ENCODE measurements at regions not wholly inside any gene's neighbourhood (a gene's known extent, or its start where the extent isn't known, plus 50 kb on each side); places are given as distances from the start of the nearest gene placed in this dataset.
"Not testable (repeated sequence)": the region's sequence is repeated elsewhere in the genome, so short reads cannot be mapped to it uniquely, and the experiment has no call there.

GRCh38 chr5:21581508-21581907 is 1271.6 kb downstream of the CDH12 start:
- TF ChIP-seq CTCF (IDR thresholded peaks at IDR 0.05; ENCODE audit: low read depth, low read length), result no peak
- H3K4me3 ChIP-seq (replicated peaks in 1 of 2; ENCODE audit: low read depth in 2 of 2, low read length in 2 of 2), result no peak overlapping the region
- DNase-seq (ENCODE audit: low read depth in 2 of 2), result no peak

DNA sequence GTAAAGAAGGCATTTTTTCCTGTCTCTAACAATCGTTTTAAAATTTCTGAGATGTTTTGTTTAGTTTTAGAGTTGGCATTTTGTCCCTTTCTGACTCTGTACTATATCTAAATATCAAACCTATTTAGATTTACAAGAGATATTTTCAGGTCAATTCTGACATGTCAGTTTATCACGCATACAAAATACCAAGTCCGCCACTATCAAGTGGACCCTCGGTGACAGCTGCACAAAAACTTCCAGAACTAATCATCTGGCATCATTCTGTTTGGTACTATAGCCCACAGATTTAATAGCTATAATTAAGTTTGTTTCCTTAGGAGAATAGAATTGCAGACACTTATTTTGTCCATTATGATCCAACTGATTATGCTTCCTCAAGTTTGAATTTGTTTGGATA is 1278.2 kb downstream of the CDH12 start:
- TF ChIP-seq CTCF (IDR thresholded peaks at IDR 0.05; ENCODE audit: low read depth, low read length), result no peak
- no peak for DNase-seq (ENCODE audit: low read depth in 2 of 2)

DNA sequence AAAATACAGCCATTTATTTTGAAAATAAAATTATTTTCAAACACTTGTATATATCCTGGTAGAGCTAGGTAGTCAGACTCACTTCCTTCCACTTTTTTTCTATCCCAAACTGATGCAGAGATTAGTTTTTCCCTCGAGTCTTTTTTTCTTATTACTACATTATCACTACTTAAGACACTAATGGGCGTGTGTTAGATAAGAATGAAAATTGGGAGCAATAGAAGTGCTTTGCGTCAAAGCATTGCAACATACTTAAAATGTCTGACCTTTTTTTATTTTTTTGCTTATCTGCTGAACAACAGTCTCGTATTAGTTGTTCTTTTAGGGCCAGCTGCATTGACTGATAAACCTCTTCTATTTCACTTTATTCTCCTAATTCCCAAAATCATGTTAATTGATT is 1278.7 kb downstream of the CDH12 start:
- TF ChIP-seq CTCF (IDR thresholded peaks at IDR 0.05; ENCODE audit: low read depth, low read length), result no peak
- DNase-seq (ENCODE audit: low read depth in 2 of 2), result peak; percentile 2 to 44

More for the DNA sequence above, 1278.2 kb downstream of the CDH12 start:
- H3K4me3 ChIP-seq (replicated peaks in 1 of 2; ENCODE audit: low read depth in 2 of 2, low read length in 2 of 2), result no peak overlapping the region

GRCh38 chr5:21573416-21574314 is 1279.5 kb downstream of the CDH12 start:
- H3K4me3 ChIP-seq (replicated peaks in 1 of 2; ENCODE audit: low read depth in 2 of 2, low read length in 2 of 2), result no peak overlapping the region
- DNase-seq (ENCODE audit: low read depth in 2 of 2), result no peak
- TF ChIP-seq CTCF (IDR thresholded peaks at IDR 0.05; ENCODE audit: low read depth, low read length), result no peak

More for the DNA sequence above, 1278.7 kb downstream of the CDH12 start:
- no peak overlapping the region for H3K4me3 ChIP-seq (replicated peaks in 1 of 2; ENCODE audit: low read depth in 2 of 2, low read length in 2 of 2)

GRCh38 chr5:21571196-21571595 is 1281.9 kb downstream of the CDH12 start:
- H3K4me3 ChIP-seq (replicated peaks in 1 of 2; ENCODE audit: low read depth in 2 of 2, low read length in 2 of 2); DNase-seq (ENCODE audit: low read depth in 2 of 2): not testable (repeated sequence)

GRCh38 chr5:21559109-21559508 is 1294.0 kb downstream of the CDH12 start:
- not testable (repeated sequence) for H3K4me3 ChIP-seq (replicated peaks in 1 of 2; ENCODE audit: low read depth in 2 of 2, low read length in 2 of 2); DNase-seq (ENCODE audit: low read depth in 2 of 2)

- not testable (repeated sequence) for H3K4me3 ChIP-seq (replicated peaks in 1 of 2; ENCODE audit: low read depth in 2 of 2, low read length in 2 of 2); DNase-seq (ENCODE audit: low read depth in 2 of 2)
Measured at GRCh38 chr5:21552263-21552662, 1300.9 kb downstream of the CDH12 start.

DNA sequence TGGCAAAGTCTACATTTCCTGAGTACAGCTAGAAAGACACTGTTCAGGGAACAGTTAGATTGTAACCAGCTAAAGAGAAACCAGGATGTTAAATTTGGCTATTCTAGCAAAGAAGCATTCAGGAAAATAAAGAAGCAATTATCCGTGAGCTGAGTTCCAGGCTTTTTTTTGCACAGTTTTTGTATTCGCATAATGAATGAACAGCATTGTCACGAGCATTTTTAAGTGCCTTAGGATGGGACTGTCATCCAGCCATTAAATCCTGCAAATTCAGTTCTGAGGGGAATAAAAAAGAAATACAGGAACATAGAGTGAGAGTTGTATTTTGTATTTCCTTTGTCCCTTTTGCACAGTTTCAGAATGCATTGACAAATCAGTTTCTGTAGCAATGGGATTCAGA is 1302.2 kb downstream of the CDH12 start:
- H3K4me3 ChIP-seq (replicated peaks in 1 of 2; ENCODE audit: low read depth in 2 of 2, low read length in 2 of 2); DNase-seq (ENCODE audit: low read depth in 2 of 2): not testable (repeated sequence)

DNA sequence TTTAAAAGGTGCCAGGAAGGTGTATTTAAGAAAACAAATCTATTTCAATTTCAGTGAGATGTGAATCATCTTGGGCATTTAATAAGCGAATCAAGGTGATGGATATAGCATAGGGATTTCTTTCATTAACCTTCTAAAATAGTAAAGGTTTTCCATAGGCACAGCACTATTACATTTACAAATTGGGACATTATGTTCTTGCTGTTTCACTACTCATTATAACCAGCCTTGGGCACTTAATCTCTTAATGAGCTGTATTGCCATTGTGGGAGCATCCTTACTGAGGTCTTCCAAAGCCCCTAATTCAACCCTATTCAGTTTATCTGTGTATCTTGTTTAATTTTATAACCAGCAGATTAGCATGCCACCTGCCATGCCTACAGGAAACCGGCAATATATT is 1305.5 kb downstream of the CDH12 start:
- not testable (repeated sequence) for H3K4me3 ChIP-seq (replicated peaks in 1 of 2; ENCODE audit: low read depth in 2 of 2, low read length in 2 of 2); DNase-seq (ENCODE audit: low read depth in 2 of 2)

DNA sequence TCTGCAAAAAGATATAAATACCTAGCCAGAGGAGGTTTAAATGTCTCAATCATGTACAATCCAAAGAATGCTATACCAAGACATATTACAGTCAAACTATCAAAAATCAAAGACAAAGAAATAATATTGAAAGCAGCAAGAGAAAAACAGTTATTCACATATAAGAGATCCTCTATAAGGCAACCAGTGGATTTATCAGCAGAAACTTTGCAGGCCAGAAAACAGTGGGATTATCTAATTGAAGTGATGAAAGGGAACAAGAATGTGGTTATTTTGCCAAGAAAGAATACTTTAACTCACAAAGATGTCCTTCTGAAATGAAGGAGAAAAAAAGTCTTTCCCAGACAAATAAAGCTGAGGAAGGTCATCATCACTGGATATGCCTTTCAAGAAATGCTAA is 1318.0 kb downstream of the CDH12 start:
- H3K4me3 ChIP-seq (replicated peaks in 1 of 2; ENCODE audit: low read depth in 2 of 2, low read length in 2 of 2), result not testable (repeated sequence)
- peak; percentile 9 to 12 for DNase-seq (ENCODE audit: low read depth in 2 of 2)

- not testable (repeated sequence) for DNase-seq (ENCODE audit: low read depth in 2 of 2); H3K4me3 ChIP-seq (replicated peaks in 1 of 2; ENCODE audit: low read depth in 2 of 2, low read length in 2 of 2)
Measured at GRCh38 chr5:21521157-21521556, 1332.0 kb downstream of the CDH12 start.

GRCh38 chr5:21496926-21497325 is 1356.2 kb downstream of the CDH12 start:
- DNase-seq (ENCODE audit: low read depth in 2 of 2); H3K4me3 ChIP-seq (replicated peaks in 1 of 2; ENCODE audit: low read depth in 2 of 2, low read length in 2 of 2): not testable (repeated sequence)

DNA sequence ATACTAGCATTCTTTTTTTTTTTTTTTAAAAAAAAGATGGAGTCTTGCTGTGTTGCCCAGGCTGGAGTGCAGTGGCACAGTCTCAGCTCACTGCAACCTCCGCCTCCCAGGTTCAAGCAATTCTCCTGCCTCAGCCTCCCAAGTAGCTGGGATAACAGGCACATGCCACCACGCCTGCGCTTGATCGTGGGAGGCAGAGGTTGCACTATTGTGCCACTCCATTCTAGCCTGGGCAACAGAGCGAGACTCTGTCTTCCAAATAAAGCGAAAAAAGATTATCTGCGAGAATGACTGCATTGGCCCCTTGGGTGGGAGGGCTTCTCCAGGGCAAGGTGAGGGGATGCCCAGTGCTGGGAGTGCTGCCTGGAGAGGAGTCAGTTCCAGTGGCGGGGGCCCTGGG is 1357.1 kb downstream of the CDH12 start:
- DNase-seq (ENCODE audit: low read depth in 2 of 2); H3K4me3 ChIP-seq (replicated peaks in 1 of 2; ENCODE audit: low read depth in 2 of 2, low read length in 2 of 2): not testable (repeated sequence)

DNA sequence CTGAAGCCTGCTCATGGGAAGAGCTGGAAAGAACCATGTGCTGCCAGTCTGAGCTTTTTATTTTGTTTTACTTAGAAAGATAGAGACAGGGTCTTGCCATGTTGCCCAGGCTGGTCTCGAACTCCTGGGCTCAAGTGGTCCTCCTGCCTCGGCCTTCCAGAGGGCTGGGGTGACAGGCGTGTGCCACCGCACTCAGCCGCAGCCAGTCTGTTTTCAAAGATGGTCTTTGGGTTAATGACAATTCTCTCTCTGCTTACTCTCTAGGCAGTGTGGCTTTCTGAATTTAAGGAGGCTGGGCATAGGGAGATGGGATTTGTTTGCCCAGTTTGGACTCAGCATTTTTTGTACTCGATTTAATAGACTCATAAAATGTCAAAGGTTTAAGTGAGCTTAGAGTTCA is 1357.9 kb downstream of the CDH12 start:
- DNase-seq (ENCODE audit: low read depth in 2 of 2); H3K4me3 ChIP-seq (replicated peaks in 1 of 2; ENCODE audit: low read depth in 2 of 2, low read length in 2 of 2): not testable (repeated sequence)
